ENCODE measurements at regions not wholly inside any gene's neighbourhood (a gene's known extent, or its start where the extent isn't known, plus 50 kb on each side); places are given as distances from the start of the nearest gene placed in this dataset.
"Not testable (repeated sequence)": the region's sequence is repeated elsewhere in the genome, so short reads cannot be mapped to it uniquely, and the experiment has no call there.

DNA sequence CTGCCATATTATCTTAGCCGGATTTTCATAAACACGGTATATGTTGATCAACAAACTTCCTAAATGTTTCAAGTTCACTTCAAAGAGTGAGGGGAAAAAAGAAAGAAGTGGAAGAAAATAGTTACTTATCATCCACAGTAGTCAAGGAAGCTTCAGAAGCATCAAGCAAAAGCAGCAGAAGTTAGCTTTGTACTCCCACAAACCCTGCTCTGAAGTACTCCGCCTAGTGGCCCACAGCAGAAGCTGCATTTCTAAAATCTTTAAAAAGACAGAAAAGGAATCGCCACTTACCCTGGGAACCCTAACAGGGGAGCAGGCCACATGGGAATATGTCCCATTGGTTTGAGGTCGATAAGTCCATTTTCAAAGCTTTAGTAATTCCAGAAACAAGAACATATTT, 158.1 kb downstream of the FOXD4L6 start:
- 57 to 63% methylated on average over 4 of the region's 5 CpGs for WGBS, 2 donors

DNA sequence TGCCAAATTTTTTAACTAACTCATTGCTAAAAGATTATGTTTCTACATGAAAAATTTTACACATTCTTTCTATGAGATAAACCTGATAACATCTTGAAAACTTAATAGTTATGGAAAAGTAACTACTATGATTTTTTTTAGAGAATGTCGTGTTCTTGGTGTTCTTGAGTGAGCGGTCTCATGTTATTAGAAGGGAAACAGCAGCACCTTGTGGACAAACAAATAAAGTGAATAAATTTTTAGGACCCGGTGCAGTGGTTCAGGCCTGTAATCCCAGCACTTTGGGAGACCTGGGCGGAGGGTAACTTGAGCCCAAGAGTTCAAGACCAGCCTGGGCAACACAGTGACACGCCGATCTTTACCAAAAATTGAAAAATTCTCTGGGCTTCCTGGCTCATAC, 166.0 kb downstream of the FOXD4L6 start:
- H3K4me1 ChIP-seq; H3K27ac ChIP-seq; H3K9me3 ChIP-seq; H3K27me3 ChIP-seq; H3K36me3 ChIP-seq; intact Hi-C loops (cut with DNase I); DNase-seq; H3K4me3 ChIP-seq: not testable (repeated sequence)
- WGBS, 2 donors, result 61 to 68% methylated on average over 3 to 4 of the region's 6 CpGs

More for the DNA sequence above, 158.1 kb downstream of the FOXD4L6 start:
- H3K27me3 ChIP-seq; H3K27ac ChIP-seq; H3K36me3 ChIP-seq; H3K9me3 ChIP-seq; DNase-seq; H3K4me3 ChIP-seq; intact Hi-C loops (cut with DNase I); H3K4me1 ChIP-seq: not testable (repeated sequence)
- TF ChIP-seq, protein P1, sequence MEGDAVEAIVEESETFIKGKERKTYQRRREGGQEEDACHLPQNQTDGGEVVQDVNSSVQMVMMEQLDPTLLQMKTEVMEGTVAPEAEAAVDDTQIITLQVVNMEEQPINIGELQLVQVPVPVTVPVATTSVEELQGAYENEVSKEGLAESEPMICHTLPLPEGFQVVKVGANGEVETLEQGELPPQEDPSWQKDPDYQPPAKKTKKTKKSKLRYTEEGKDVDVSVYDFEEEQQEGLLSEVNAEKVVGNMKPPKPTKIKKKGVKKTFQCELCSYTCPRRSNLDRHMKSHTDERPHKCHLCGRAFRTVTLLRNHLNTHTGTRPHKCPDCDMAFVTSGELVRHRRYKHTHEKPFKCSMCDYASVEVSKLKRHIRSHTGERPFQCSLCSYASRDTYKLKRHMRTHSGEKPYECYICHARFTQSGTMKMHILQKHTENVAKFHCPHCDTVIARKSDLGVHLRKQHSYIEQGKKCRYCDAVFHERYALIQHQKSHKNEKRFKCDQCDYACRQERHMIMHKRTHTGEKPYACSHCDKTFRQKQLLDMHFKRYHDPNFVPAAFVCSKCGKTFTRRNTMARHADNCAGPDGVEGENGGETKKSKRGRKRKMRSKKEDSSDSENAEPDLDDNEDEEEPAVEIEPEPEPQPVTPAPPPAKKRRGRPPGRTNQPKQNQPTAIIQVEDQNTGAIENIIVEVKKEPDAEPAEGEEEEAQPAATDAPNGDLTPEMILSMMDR (IDR thresholded peaks at IDR 0.05), result peak in 1 of 4 experiments; percentile 21

DNA sequence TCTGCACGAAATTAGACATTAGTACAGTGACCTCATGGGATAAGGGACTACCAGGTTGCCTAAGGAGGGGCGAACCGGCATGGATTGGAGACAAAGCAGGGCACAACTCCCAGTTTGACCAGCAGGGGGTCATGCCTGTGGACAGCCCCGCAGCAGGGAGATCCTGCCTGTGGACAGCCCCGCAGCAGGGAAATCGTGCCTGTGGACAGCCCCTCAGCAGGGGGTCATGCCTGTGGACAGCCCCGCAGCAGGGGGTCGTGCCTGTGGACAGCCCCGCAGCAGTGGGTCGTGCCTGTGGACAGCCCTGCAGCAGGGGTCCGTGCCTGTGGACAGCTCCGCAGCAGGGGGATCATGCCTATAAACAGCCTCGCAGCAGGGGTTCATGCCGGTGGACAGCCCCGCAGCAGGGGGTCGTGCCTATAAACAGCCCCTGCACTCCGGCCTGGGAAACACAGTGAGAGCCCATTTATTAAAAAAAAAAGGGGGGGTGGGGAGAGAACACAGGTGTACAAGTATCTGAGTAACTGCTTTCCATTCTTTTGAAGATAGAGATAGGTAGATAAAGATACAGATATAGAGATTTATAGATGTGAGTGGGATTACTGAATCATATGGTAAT, 176.5 kb downstream of the FOXD4L6 start:
- H3K36me3 ChIP-seq; H3K9me3 ChIP-seq; H3K27me3 ChIP-seq; DNase-seq; H3K4me3 ChIP-seq; H3K4me1 ChIP-seq; H3K27ac ChIP-seq; intact Hi-C loops (cut with DNase I): not testable (repeated sequence)
- WGBS, 2 donors, result 92 to 94% methylated on average over 17 of the region's 17 CpGs

DNA sequence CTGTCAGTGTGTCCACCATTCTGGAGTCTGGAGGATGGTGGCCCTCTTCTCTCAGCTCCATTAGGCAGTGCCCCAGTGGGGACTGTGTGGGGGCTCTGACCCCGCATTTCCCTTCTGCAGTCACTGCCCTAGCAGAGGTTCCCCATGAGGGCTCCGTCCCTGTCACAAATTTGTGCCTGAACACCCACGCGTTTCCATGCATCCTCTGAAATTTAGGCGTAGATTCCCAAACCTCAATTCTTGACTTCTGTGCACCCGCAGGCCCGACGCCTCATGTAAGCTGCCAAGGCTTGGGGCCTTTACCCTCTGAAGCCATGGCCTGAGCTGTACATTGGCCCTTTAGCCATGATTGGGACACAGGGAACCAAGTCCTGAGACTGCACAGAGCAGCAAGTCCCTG, 182.3 kb downstream of the FOXD4L6 start:
- H3K4me1 ChIP-seq; H3K27me3 ChIP-seq; H3K36me3 ChIP-seq; DNase-seq; intact Hi-C loops (cut with DNase I); H3K27ac ChIP-seq; H3K4me3 ChIP-seq; H3K9me3 ChIP-seq: not testable (repeated sequence)
- WGBS, 2 donors, result 93 to 95% methylated on average over 8 of the region's 8 CpGs

DNA sequence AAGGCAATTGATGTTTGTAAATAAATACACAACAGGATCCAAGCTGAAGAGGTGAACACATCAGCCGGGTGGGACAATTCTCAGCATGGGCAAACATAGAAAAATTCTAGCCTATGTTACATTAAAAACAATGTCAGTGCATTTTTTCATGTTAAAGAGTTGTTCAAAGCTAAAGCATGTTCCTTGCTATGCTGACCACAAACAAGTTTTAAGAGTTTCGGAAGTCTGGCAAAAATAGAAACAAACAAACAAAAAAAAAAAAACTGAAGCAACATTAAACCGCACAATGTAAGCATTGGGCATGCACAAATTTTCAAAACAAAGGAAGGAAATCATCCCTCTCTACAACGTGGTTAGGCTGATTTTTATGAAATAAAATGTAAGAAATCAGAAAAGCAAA, 185.8 kb downstream of the FOXD4L6 start:
- H3K4me1 ChIP-seq; intact Hi-C loops (cut with DNase I); H3K36me3 ChIP-seq; H3K4me3 ChIP-seq; H3K27me3 ChIP-seq; H3K27ac ChIP-seq; H3K9me3 ChIP-seq; DNase-seq: not testable (repeated sequence)
- 74 to 76% methylated on average over 4 of the region's 4 CpGs for WGBS, 2 donors

DNA sequence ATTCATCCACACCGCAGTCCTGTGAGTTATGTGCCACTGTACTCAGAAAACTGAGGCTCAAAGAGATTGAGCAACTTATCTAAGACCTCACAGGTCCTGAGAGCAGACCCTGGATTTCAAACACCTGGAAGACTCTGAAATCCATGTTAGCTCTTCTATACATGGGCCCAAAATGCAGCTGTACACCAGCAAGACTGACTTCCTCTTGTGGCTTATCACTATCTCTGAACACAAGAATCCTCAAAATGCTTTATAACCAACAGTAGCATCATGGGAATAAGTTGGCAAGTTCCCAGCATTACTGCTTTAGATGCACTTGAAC, 188.6 kb downstream of the FOXD4L6 start:
- H3K36me3 ChIP-seq; H3K9me3 ChIP-seq; H3K4me1 ChIP-seq; H3K27ac ChIP-seq; H3K27me3 ChIP-seq; H3K4me3 ChIP-seq; DNase-seq; intact Hi-C loops (cut with DNase I): not testable (repeated sequence)
- WGBS, 2 donors, result 91% methylated on average over 1 of the region's 1 CpG

DNA sequence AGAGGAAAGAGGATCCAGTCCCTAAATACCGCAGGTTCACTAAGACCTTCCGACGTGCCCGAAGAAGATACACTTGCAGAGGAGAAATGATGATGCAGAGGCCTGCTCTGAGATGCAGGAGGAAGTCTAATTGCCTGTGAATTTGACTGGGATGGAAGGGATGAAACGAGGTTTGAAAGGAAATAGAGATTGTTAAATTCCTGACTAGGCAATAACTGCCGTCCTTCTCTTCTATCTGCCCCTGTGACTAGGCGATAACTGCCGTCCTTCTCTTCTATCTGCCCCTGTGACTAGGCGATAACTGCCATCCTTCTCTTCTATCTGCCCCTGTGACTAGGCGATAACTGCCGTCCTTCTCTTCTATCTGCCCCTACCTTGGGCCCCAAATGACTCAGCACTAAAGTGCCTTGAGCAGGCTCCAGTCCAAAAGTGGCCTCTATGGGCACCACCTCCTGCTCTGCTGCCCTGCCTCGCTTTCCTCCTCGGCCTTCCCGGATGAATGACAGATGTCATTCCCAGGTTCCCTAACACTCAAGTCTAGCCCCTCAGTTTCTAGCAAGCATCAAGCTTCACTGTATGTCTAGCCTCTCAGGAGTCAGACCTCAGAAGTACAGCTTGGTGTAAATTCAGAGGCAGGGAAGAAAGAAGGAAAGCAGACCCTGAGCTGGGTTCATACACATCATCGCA, 189.1 kb downstream of the FOXD4L6 start:
- DNase-seq; H3K4me1 ChIP-seq; H3K36me3 ChIP-seq; intact Hi-C loops (cut with DNase I); H3K27ac ChIP-seq; H3K27me3 ChIP-seq; H3K4me3 ChIP-seq: not testable (repeated sequence)
- WGBS, 2 donors, result 85 to 86% methylated on average over 15 of the region's 15 CpGs
- H3K9me3 ChIP-seq, result peaks cover 0 to 13% (median 10%) of the 10 kb centered on the region in 4 donors

DNA sequence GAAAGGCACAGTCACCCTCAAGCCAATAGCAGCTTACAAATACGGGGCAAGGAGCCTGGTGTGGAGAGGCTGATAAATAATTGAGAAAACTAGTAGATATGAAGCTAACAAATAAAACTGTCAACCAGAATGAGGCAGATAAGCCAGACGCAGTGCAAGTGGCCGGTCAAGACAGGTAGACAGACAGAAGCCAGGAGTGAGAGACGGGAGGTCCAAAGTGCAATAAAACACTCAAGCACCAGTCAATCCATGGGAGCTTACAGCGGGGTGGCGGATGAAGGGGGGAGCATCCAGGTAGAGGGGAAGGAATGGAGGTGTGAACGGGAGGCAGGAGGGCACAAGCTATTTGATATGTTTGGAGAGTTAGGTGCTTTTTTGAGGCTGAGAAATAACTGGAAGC, 193.1 kb downstream of the FOXD4L6 start:
- intact Hi-C loops (cut with DNase I), result no loop called here
- WGBS, 2 donors, result 82 to 83% methylated on average over 7 of the region's 7 CpGs
- no peak for TF ChIP-seq POLR2AphosphoS5 (IDR thresholded peaks at IDR 0.05)
- TF ChIP-seq, protein P1 (IDR thresholded peaks at IDR 0.05), result no peak
- no peak for TF ChIP-seq EP300 (IDR thresholded peaks at IDR 0.05)
- TF ChIP-seq POLR2A (IDR thresholded peaks at IDR 0.05), result no peak

DNA sequence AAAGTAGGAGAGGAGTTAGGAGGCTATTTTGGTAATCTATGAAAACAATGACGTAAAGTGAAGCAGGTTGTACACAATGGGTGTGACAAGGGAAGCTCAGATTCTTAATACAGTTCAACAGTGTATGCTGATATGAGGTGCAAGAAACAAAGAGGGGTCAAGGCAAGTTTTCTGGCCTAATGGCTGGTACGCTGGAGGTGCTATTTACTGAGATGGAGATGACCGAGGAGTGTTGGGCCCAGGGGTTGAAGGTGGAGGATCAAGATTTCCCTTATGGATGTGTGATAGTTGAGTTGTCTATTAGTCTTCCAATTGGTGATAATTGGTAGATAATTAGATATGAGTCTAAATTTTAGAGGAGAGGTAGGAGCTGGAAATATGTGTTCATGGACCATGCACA, 194.0 kb downstream of the FOXD4L6 start:
- peaks cover 0 to 32% (median 27%) of the 10 kb centered on the region in 4 donors for H3K9me3 ChIP-seq

More for the DNA sequence above, 193.1 kb downstream of the FOXD4L6 start:
- Histone ChIP-seq H3K9me3 (peaks cover 0 to 27% (median 24%) of the 10 kb centered on the region in 4 donors), H3K36me3 (no peaks in the 10 kb centered on the region), H3K4me1 (no peaks in the 10 kb centered on the region), H3K4me3 (no peak overlapping the region), H3K27ac (no peak overlapping the region), H3K27me3 (no peaks in the 10 kb centered on the region)
- DNase-seq, result no peak

DNA sequence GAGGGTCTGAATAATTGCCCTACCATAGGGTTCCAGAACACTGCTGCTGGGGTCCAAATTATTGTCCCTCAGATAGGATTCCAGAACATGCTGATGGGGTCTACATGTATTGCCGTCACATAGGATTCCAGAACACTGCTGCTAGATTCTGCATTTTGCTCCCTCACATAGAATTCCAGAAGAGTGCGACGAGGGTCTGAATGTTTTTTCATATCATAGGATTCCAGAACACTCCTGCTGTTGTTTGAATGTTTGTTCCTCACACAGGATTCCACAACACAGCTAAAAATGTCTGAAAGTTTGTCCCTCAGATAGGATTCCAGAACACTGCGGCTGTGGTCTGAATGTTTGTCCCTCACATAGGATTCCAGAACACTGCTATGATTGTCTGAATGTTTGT, 198.1 kb downstream of the FOXD4L6 start:
- 88 to 94% methylated on average over 4 of the region's 4 CpGs for WGBS, 2 donors
- DNase-seq; H3K36me3 ChIP-seq; H3K27ac ChIP-seq; H3K27me3 ChIP-seq; intact Hi-C loops (cut with DNase I); H3K4me1 ChIP-seq; H3K4me3 ChIP-seq: not testable (repeated sequence)
- peaks cover 31 to 65% (median 60%) of the 10 kb centered on the region in 4 donors for H3K9me3 ChIP-seq

More for the DNA sequence above, 194.0 kb downstream of the FOXD4L6 start:
- H3K4me1 ChIP-seq; H3K27ac ChIP-seq; H3K27me3 ChIP-seq; DNase-seq; H3K4me3 ChIP-seq; intact Hi-C loops (cut with DNase I); H3K36me3 ChIP-seq: not testable (repeated sequence)
- WGBS, 2 donors, result 93% methylated on average over 3 of the region's 3 CpGs

DNA sequence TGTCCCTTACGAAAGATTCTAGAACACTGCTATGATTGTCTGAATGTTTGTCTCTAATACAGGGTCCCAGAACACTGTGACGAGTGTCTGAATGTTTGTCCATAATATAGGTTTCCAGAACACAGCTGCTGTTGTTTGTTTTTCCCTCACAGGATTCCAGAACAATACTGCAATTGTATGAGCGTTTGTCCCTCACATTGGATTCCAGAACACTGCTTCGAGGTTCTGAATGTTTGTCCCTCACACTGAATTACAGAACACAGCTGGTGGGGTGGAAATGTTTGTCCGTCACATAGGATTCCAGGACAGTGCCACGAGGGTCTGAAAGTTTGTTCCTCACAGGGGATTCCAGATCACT, 199.0 kb downstream of the FOXD4L6 start:
- peaks cover 36 to 69% (median 62%) of the 10 kb centered on the region in 4 donors for H3K9me3 ChIP-seq

More for the DNA sequence above, 199.0 kb downstream of the FOXD4L6 start:
- H3K36me3 ChIP-seq; H3K4me1 ChIP-seq; H3K4me3 ChIP-seq; intact Hi-C loops (cut with DNase I); H3K27me3 ChIP-seq; H3K27ac ChIP-seq; DNase-seq: not testable (repeated sequence)
- WGBS, 2 donors, result 81 to 82% methylated on average over 6 of the region's 6 CpGs

All from sigmoid colon (tissue), 6 donors.